NB4 (cell line): ENCODE measurements at regions not wholly inside any gene's neighbourhood (a gene's known extent, or its start where the extent isn't known, plus 50 kb on each side); places are given as distances from the start of the nearest gene placed in this dataset.

Experiments used
- DNase-seq: peaks from one replicate; pipeline ENCODE4 v3.0.0; 2010; ENCODE audit warnings: low read depth
- H3K4me3 ChIP-seq: one replicate; pipeline ENCODE4 v1.5.1; 2011; ENCODE audit warnings: mild to moderate bottlenecking, low read depth, low read length, moderate library complexity
- MYC ChIP-seq: IDR thresholded peaks from 2 replicates; pipeline ENCODE4 v1.6.1; 2011; ENCODE audit warnings: low read depth, low read length
- POLR2A ChIP-seq: IDR thresholded peaks from 2 replicates; pipeline ENCODE4 v1.6.1; 2011; ENCODE audit warnings: mild to moderate bottlenecking; ENCODE audit not compliant: insufficient read length; ENCODE audit errors: extremely low read depth
- TF ChIP-seq, protein P1 (sequence below): IDR thresholded peaks from 2 replicates; pipeline ENCODE4 v1.6.1; 2011; ENCODE audit warnings: low read depth, low read length
- TF ChIP-seq, protein P2 (sequence below): IDR thresholded peaks from one replicate; pipeline ENCODE4 v1.5.1; 2012; ENCODE audit warnings: low read depth, low read length

DNA sequence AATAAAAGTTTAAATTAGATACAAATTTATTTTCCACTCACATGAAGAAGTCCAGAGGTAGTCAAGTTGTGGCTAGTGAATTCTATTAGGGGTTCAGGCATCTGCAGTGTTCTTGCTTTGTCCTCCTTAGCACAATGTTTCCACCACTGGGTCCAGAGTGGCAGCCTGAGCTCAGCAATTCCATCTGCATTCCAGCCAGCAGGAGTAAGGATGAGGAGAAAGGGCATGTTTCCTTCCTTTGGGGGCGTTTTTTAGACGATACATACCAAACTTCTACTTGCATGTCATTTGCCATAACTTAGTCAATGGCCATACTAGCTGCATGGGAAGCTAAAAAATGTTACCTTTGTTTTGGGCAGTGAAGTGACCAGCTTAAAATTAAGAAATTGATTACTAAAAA is 98.5 kb upstream of the VANGL1 start:
- DNase-seq, result no peak
- no peak for TF ChIP-seq MYC
- TF ChIP-seq, protein P1, sequence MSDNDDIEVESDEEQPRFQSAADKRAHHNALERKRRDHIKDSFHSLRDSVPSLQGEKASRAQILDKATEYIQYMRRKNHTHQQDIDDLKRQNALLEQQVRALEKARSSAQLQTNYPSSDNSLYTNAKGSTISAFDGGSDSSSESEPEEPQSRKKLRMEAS, result no peak
- no peak for TF ChIP-seq POLR2A
- TF ChIP-seq, protein P2, sequence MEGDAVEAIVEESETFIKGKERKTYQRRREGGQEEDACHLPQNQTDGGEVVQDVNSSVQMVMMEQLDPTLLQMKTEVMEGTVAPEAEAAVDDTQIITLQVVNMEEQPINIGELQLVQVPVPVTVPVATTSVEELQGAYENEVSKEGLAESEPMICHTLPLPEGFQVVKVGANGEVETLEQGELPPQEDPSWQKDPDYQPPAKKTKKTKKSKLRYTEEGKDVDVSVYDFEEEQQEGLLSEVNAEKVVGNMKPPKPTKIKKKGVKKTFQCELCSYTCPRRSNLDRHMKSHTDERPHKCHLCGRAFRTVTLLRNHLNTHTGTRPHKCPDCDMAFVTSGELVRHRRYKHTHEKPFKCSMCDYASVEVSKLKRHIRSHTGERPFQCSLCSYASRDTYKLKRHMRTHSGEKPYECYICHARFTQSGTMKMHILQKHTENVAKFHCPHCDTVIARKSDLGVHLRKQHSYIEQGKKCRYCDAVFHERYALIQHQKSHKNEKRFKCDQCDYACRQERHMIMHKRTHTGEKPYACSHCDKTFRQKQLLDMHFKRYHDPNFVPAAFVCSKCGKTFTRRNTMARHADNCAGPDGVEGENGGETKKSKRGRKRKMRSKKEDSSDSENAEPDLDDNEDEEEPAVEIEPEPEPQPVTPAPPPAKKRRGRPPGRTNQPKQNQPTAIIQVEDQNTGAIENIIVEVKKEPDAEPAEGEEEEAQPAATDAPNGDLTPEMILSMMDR, result no peak
- H3K4me3 ChIP-seq, result no peak overlapping the region

DNA sequence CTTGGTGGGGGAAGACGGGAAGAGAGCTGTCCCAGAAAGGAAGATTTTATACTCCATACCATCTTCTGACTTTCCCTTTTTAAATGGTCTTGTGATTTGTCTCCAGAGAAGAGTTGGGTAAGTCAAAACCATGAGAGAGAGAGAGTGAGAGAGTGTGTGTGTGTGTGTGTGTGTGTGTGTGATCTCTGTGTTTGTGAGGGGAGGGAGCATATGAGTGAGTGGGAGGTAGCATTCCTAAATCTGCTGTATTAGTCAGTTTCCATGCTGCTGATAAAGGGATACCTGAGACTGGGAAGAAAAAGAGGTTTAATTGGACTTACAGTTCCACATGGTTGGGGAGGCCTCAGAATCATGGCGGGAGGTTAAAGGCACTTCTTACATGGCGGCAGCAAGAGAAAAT is 102.0 kb upstream of the VANGL1 start:
- TF ChIP-seq, protein P2, result no peak
- TF ChIP-seq MYC, result no peak
- no peak for TF ChIP-seq POLR2A
- TF ChIP-seq, protein P1, result no peak
- no peak overlapping the region for H3K4me3 ChIP-seq
- DNase-seq, result no peak

DNA sequence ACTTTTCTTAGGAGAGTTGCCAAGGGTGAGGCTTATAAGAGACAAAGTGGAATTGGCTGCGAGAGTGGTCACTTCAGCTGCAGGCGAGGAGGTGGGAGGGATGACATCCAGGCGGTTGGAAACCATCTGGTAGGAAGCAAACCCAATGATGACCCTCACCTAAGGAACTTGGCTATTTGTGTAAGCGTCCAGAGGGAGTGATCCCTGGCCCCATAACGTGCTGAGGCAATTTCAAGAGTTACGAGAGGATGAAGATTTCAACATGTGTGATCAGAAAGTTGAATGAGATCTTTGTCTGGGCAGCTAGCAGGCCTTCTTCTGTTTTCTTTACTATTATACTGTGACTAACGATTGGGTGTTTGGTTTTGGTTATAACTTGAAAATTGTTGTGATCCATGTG is 102.7 kb upstream of the VANGL1 start:
- no peak for DNase-seq
- TF ChIP-seq MYC (no peak), POLR2A (no peak)
- TF ChIP-seq, protein P2, result no peak
- TF ChIP-seq, protein P1, result no peak
- no peak overlapping the region for H3K4me3 ChIP-seq

DNA sequence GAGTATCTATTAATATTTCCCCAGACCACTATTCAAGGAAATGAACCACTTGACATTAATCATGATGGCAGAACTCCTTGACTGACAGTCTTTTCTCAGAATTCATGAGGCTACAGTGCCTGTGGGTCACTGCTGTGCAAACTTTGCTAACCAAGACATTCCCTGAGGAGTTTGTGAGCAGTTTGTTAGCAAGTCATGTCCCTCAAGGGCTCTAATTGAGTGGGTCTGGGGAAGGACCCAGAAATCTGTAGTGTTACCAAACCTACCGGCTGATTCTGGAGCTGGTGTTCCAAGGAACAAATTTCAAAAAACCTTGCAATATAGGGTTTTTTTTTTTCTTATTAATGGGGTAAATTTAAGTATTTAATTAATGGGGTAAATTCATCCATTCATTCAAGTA is 103.2 kb upstream of the VANGL1 start:
- TF ChIP-seq MYC (no peak), POLR2A (no peak)
- TF ChIP-seq, protein P1, result no peak
- TF ChIP-seq, protein P2, result no peak
- DNase-seq, result no peak

DNA sequence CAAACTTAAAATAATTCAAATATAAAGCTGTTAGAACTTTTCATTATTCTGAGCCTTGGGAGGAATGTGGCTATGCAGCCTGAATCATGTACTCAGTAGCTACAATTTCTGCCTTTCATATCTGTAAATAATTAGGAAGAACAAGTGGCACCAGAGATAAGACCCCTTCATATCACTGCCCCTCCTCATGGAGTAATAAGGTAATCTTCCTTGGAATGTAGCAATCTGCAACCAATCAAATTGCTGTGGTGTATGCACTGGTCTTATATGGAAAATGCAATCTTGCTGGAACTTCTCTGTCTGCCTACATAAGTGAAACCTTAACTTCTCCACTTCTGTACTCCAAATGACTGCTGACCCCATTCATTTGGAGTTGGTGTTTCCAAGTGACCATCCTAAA is 104.4 kb upstream of the VANGL1 start:
- DNase-seq, result no peak
- H3K4me3 ChIP-seq, result no peak overlapping the region
- TF ChIP-seq, protein P1, result no peak
- no peak for TF ChIP-seq MYC
- TF ChIP-seq, protein P2, result no peak
- TF ChIP-seq POLR2A, result no peak

More for the DNA sequence above, 103.2 kb upstream of the VANGL1 start:
- no peak overlapping the region for H3K4me3 ChIP-seq
